ENCODE measurements at regions not wholly inside any gene's neighbourhood (a gene's known extent, or its start where the extent isn't known, plus 50 kb on each side); places are given as distances from the start of the nearest gene placed in this dataset.
"Not testable (repeated sequence)": the region's sequence is repeated elsewhere in the genome, so short reads cannot be mapped to it uniquely, and the experiment has no call there.

GRCh38 chr2:16238786-16239185 lies 298.4 kb downstream of the MYCN start:
- Histone ChIP-seq H3K4me3 (no peak overlapping the region), H3K27ac (no peak overlapping the region), H3K9me3 (replicated peaks in 1 of 3) (no peaks in the 10 kb centered on the region), H3K36me3 (replicated peaks in 1 of 2) (no peaks in the 10 kb centered on the region), H3K4me1 (replicated peaks in 1 of 2) (no peaks in the 10 kb centered on the region), H3K27me3 (no peaks in the 10 kb centered on the region)
- intact Hi-C loops (cut with DNase I): no loop called here
- no peak for DNase-seq
- no peak for TF ChIP-seq CTCF (IDR thresholded peaks at IDR 0.05)
- TF ChIP-seq POLR2A (IDR thresholded peaks at IDR 0.05): no peak

- 78 to 87% (median 85%) methylated on average over 10 of the region's 10 CpGs for WGBS, 4 donors
Measured at GRCh38 chr2:16238001-16238761, 297.8 kb downstream of the MYCN start.

GRCh38 chr2:16235747-16236146 lies 295.4 kb downstream of the MYCN start:
- Histone ChIP-seq H3K27me3 (no peaks in the 10 kb centered on the region), H3K36me3 (replicated peaks in 1 of 2) (no peaks in the 10 kb centered on the region), H3K27ac (no peak overlapping the region), H3K4me3 (no peak overlapping the region), H3K9me3 (replicated peaks in 1 of 3) (no peaks in the 10 kb centered on the region), H3K4me1 (replicated peaks in 1 of 2) (no peaks in the 10 kb centered on the region)
- WGBS, 4 donors: 69 to 83% (median 77%) methylated on average over 1 of the region's 1 CpG
- TF ChIP-seq POLR2A (IDR thresholded peaks at IDR 0.05) (no peak), CTCF (IDR thresholded peaks at IDR 0.05) (no peak)
- intact Hi-C loops (cut with DNase I): no loop called here
- no peak for DNase-seq

More at GRCh38 chr2:16238001-16238761, 297.8 kb downstream of the MYCN start:
- Histone ChIP-seq H3K9me3 (replicated peaks in 1 of 3) (no peaks in the 10 kb centered on the region), H3K27me3 (no peaks in the 10 kb centered on the region), H3K4me1 (replicated peaks in 1 of 2) (no peaks in the 10 kb centered on the region), H3K36me3 (replicated peaks in 1 of 2) (no peaks in the 10 kb centered on the region), H3K4me3 (no peak overlapping the region), H3K27ac (no peak overlapping the region)
- no peak for DNase-seq
- intact Hi-C loops (cut with DNase I): no loop called here
- no peak for TF ChIP-seq POLR2A (IDR thresholded peaks at IDR 0.05)
- TF ChIP-seq CTCF (IDR thresholded peaks at IDR 0.05): no peak

GRCh38 chr2:16235291-16235690 lies 294.9 kb downstream of the MYCN start:
- DNase-seq; H3K27ac ChIP-seq; H3K36me3 ChIP-seq (replicated peaks in 1 of 2); H3K4me3 ChIP-seq; H3K4me1 ChIP-seq (replicated peaks in 1 of 2); intact Hi-C loops (cut with DNase I); H3K27me3 ChIP-seq; H3K9me3 ChIP-seq (replicated peaks in 1 of 3): not testable (repeated sequence)
- WGBS, 4 donors: 85 to 91% (median 87%) methylated on average over 20 of the region's 20 CpGs

GRCh38 chr2:16228951-16229350 lies 288.6 kb downstream of the MYCN start:
- H3K4me1 ChIP-seq (replicated peaks in 1 of 2): no peaks in the 10 kb centered on the region
- no peaks in the 10 kb centered on the region for H3K9me3 ChIP-seq (replicated peaks in 1 of 3)
- TF ChIP-seq CTCF (IDR thresholded peaks at IDR 0.05): no peak
- no peak for TF ChIP-seq POLR2A (IDR thresholded peaks at IDR 0.05)
- intact Hi-C loops (cut with DNase I): no loop called here
- no peak overlapping the region for H3K27ac ChIP-seq
- H3K36me3 ChIP-seq (replicated peaks in 1 of 2): no peaks in the 10 kb centered on the region
- no peak overlapping the region for H3K4me3 ChIP-seq
- no peaks in the 10 kb centered on the region for H3K27me3 ChIP-seq
- WGBS, 4 donors: 72 to 77% (median 74%) methylated on average over 6 of the region's 6 CpGs
- no peak for DNase-seq
